ENCODE measurements at regions not wholly inside any gene's neighbourhood (a gene's known extent, or its start where the extent isn't known, plus 50 kb on each side); places are given as distances from the start of the nearest gene placed in this dataset.

- DNase-seq (ENCODE audit: low read depth), result no peak
Observed at GRCh38 chr10:47231414-47231813, 68.6 kb upstream of the GDF10 start.

GRCh38 chr10:47233631-47234030 is 66.4 kb upstream of the GDF10 start:
- no peak for DNase-seq (ENCODE audit: low read depth)

- no peak for DNase-seq (ENCODE audit: low read depth)
Observed at GRCh38 chr10:47235484-47235883, 64.5 kb upstream of the GDF10 start.

GRCh38 chr10:47237316-47238260 is 62.4 kb upstream of the GDF10 start:
- DNase-seq (ENCODE audit: low read depth), result no peak

GRCh38 chr10:47238331-47239095 is 61.5 kb upstream of the GDF10 start:
- no peak for DNase-seq (ENCODE audit: low read depth)

- no peak for DNase-seq (ENCODE audit: low read depth)
Observed at GRCh38 chr10:47239211-47239610, 60.8 kb upstream of the GDF10 start.

GRCh38 chr10:47240173-47240572 is 59.8 kb upstream of the GDF10 start:
- no peak for DNase-seq (ENCODE audit: low read depth)

GRCh38 chr10:47241256-47241655 is 58.7 kb upstream of the GDF10 start:
- no peak for DNase-seq (ENCODE audit: low read depth)

GRCh38 chr10:47241946-47242867 is 57.8 kb upstream of the GDF10 start:
- DNase-seq (ENCODE audit: low read depth), result no peak

- DNase-seq (ENCODE audit: low read depth), result no peak
Observed at GRCh38 chr10:47243356-47243755, 56.6 kb upstream of the GDF10 start.

GRCh38 chr10:47243791-47244190 is 56.2 kb upstream of the GDF10 start:
- no peak for DNase-seq (ENCODE audit: low read depth)

GRCh38 chr10:47244560-47245500 is 55.2 kb upstream of the GDF10 start:
- no peak for DNase-seq (ENCODE audit: low read depth)

- DNase-seq (ENCODE audit: low read depth), result no peak
Observed at GRCh38 chr10:47245731-47246350, 54.2 kb upstream of the GDF10 start.

GRCh38 chr10:47246406-47247147 is 53.4 kb upstream of the GDF10 start:
- DNase-seq (ENCODE audit: low read depth), result no peak

GRCh38 chr10:47247148-47248059 is 52.6 kb upstream of the GDF10 start:
- DNase-seq (ENCODE audit: low read depth), result no peak

- DNase-seq (ENCODE audit: low read depth), result no peak
Observed at GRCh38 chr10:47248386-47249090, 51.5 kb upstream of the GDF10 start.

GRCh38 chr10:47249881-47250280 is 50.1 kb upstream of the GDF10 start:
- DNase-seq (ENCODE audit: low read depth), result no peak
